GM12878 (cell line): ENCODE measurements at regions not wholly inside any gene's neighbourhood (a gene's known extent, or its start where the extent isn't known, plus 50 kb on each side); places are given as distances from the start of the nearest gene placed in this dataset.

Experiments used
- ATAC-seq: fragments of 200-7000 bp; cut with Tn5 transposase; 3 replicates; pipeline ENCODE4 v1.9.1; 2020; ENCODE audit warnings: mild to moderate bottlenecking, moderate library complexity
- BruUV-seq: library from RNA; stranded (reverse); fragments of 400-500 nt; replicated peaks from 2 replicates; lab custom pipeline; 2021; lab: Mats Ljungman, UMichigan
- CTCF ChIA-PET: fragments of 300-600 bp; sonication (Branson Sonifier 250); formaldehyde crosslinking; extraction: SDS; loops from one replicate; lab custom pipeline; 2021; ENCODE audit warnings: inconsistent platforms; lab: Yijun Ruan, JAX
- POLR2A ChIA-PET: fragments of 350-600 bp; formaldehyde crosslinking; extraction: SDS; loops from one replicate; lab custom pipeline; 2021; ENCODE audit warnings: inconsistent platforms; lab: Charles Lee
- RAD21 ChIA-PET: fragments of 300-600 bp; sonication (Branson Sonifier 250); formaldehyde crosslinking; loops from one replicate; lab custom pipeline; 2023; ENCODE audit warnings: antibody characterized with exemption; ENCODE audit not compliant: unreplicated experiment; lab: Charles Lee
- SMC1A ChIA-PET: fragments of 300-600 bp; sonication (Branson Sonifier 250); formaldehyde crosslinking; loops from one replicate; lab custom pipeline; 2023; ENCODE audit not compliant: unreplicated experiment, uncharacterized antibody; lab: Charles Lee
- DNase-seq: peaks from one replicate; pipeline ENCODE4 v3.0.0-alpha.2; 2011; ENCODE audit warnings: low read depth, low spot score
- FAIRE-seq: peaks from 3 replicates; lab custom pipeline; 2011; peaks lifted over from hg19 to GRCh38; lab: Jason Lieb, UNC
- H2AFZ ChIP-seq: 2 replicates; pipeline ENCODE4 v1.6.0; 2011; ENCODE audit warnings: low read depth, low read length, control low read depth; ENCODE audit not compliant: control insufficient read depth
- H3K27ac ChIP-seq: 2 replicates; pipeline ENCODE4 v1.5.1; 2011; ENCODE audit warnings: control low read depth; ENCODE audit not compliant: control insufficient read depth, insufficient read depth
- H3K27me3 ChIP-seq, 2 experiments: replicated peaks in 1 of 2; 2 replicates each; pipeline versions ENCODE4 v1.6.0 to v1.6.1; 2011; ENCODE audit warnings: low read length in 1 of 2; ENCODE audit not compliant: control insufficient read depth in 2 of 2, insufficient read depth in 2 of 2
- H3K36me3 ChIP-seq, 2 experiments: 2 replicates each; pipeline ENCODE4 v1.5.1; 2011; ENCODE audit warnings: low read length in 1 of 2; ENCODE audit not compliant: control insufficient read depth in 2 of 2, insufficient read depth in 2 of 2
- H3K4me1 ChIP-seq: 2 replicates; pipeline ENCODE4 v1.6.1; 2011; ENCODE audit warnings: mild to moderate bottlenecking, low read length, moderate library complexity, mixed read lengths; ENCODE audit not compliant: control insufficient read depth, insufficient read depth
- H3K4me2 ChIP-seq: 2 replicates; pipeline ENCODE4 v1.6.0; 2011; ENCODE audit warnings: control low read depth; ENCODE audit not compliant: control insufficient read depth, insufficient read depth
- H3K4me3 ChIP-seq: fragments of 200-600 bp; sonication (generic); 2 replicates; pipeline ENCODE4 v1.5.1; 2016
- H3K79me2 ChIP-seq: 2 replicates; pipeline ENCODE4 v1.6.0; 2011; ENCODE audit warnings: low read length; ENCODE audit not compliant: control insufficient read depth, insufficient read depth
- H3K9ac ChIP-seq: 2 replicates; pipeline ENCODE4 v1.8.0; 2011; ENCODE audit warnings: low read length, control low read depth, mixed read lengths; ENCODE audit not compliant: control insufficient read depth, insufficient read depth
- H3K9me3 ChIP-seq: replicated peaks from 3 replicates; pipeline ENCODE4 v1.5.1; 2011; ENCODE audit warnings: mild to moderate bottlenecking, low read length; ENCODE audit not compliant: control insufficient read depth, insufficient read depth
- H4K20me1 ChIP-seq: 2 replicates; pipeline ENCODE4 v1.6.0; 2011; ENCODE audit not compliant: control insufficient read depth, insufficient read depth
- BMI1 ChIP-seq: fragments of 450-650 bp; IDR thresholded peaks from 2 replicates; pipeline ENCODE4 v1.6.1; 2016; ENCODE audit warnings: mild to moderate bottlenecking, moderate library complexity, borderline replicate concordance
- CEBPZ ChIP-seq: fragments of 150-350 bp; IDR thresholded peaks from 2 replicates; pipeline ENCODE4 v1.6.1; 2016; ENCODE audit warnings: low read depth, low read length
- EZH2 ChIP-seq: IDR thresholded peaks from 2 replicates; pipeline ENCODE4 v1.6.1; 2012; ENCODE audit warnings: low read depth, mild to moderate bottlenecking, control low read depth, inconsistent platforms, low read length, borderline replicate concordance; ENCODE audit not compliant: control insufficient read depth
- GABPA ChIP-seq: IDR thresholded peaks from 2 replicates; pipeline ENCODE4 v1.6.1; 2014; ENCODE audit warnings: antibody characterized with exemption, low read depth, mild to moderate bottlenecking, inconsistent platforms
- HSF1 ChIP-seq: fragments of 150-350 bp; IDR thresholded peaks from 2 replicates; pipeline ENCODE4 v1.6.1; 2014; ENCODE audit warnings: mild to moderate bottlenecking, low read depth, low read length
- KAT2A ChIP-seq: conservative IDR thresholded peaks from 2 replicates; pipeline ENCODE4 v1.6.1; 2011; ENCODE audit warnings: low read depth, low read length; ENCODE audit not compliant: control insufficient read depth
- MLLT1 ChIP-seq: fragments of 450-650 bp; IDR thresholded peaks from 2 replicates; pipeline ENCODE4 v1.6.1; 2016; ENCODE audit warnings: mild to moderate bottlenecking
- NR2C2 ChIP-seq: IDR thresholded peaks from 2 replicates; pipeline ENCODE4 v1.6.1; 2011; ENCODE audit warnings: borderline replicate concordance, low read depth; ENCODE audit not compliant: control insufficient read depth, insufficient read length
- RAD51 ChIP-seq: fragments of 450-650 bp; IDR thresholded peaks from 2 replicates; pipeline ENCODE4 v1.6.1; 2016; ENCODE audit warnings: moderate library complexity, mild to moderate bottlenecking, inconsistent platforms
- RB1 ChIP-seq: fragments of 450-650 bp; formaldehyde crosslinking; IDR thresholded peaks from 2 replicates; pipeline ENCODE4 v1.6.1; 2017; ENCODE audit warnings: mild to moderate bottlenecking, borderline replicate concordance
- SIN3A ChIP-seq: IDR thresholded peaks from 2 replicates; pipeline ENCODE4 v1.6.1; 2012; ENCODE audit warnings: low read depth, low read length, improper control_type of control experiment
- ZNF592 ChIP-seq: fragments of 450-650 bp; IDR thresholded peaks from 2 replicates; pipeline ENCODE4 v1.6.1; 2017; ENCODE audit warnings: mild to moderate bottlenecking, moderate library complexity
- in situ Hi-C: fragments of 300-500 bp; cut with MboI; formaldehyde crosslinking; loops from 9 replicates; pipeline ENCODE4 v1.14.3; 2018; ENCODE audit warnings: mixed read lengths
- intact Hi-C: fragments of 100-400 bp; cut with micrococcal nuclease; formaldehyde crosslinking; loops from one replicate; pipeline ENCODE4 v1.14.2; 2022; ENCODE audit not compliant: unreplicated experiment

- TF ChIP-seq KAT2A (no peak), NR2C2 (no peak), RAD51 (no peak), EZH2 (no peak), HSF1 (no peak), RB1 (no peak), BMI1 (no peak)
These were observed 197.3 kb upstream of the PMFBP1 start (continued) for GRCh38 chr16:72369274-72369673.

GRCh38 chr16:72367851-72368250, 195.9 kb upstream of the PMFBP1 start:
- RAD21 ChIA-PET, result no interaction called here
- no peak for ATAC-seq
- H3K36me3 ChIP-seq, result no peaks in the 10 kb centered on the region
- BruUV-seq, result no TSS peak
- no peak for DNase-seq
- in situ Hi-C loops, result no loop called here
- SMC1A ChIA-PET, result no interaction called here
- intact Hi-C loops, result no loop called here
- H3K79me2 ChIP-seq, result no peaks in the 10 kb centered on the region
- TF ChIP-seq RB1 (no peak), ZNF592 (no peak), SIN3A (no peak), CEBPZ (no peak), GABPA (no peak), MLLT1 (no peak)
- TF ChIP-seq, all 136 proteins: peak for 0
- H3K9me3 ChIP-seq, result peaks cover 1% of the 10 kb centered on the region
- ChIA-PET CTCF (interaction anchor here (1.0 to 1.6 kb wide), 2 partner anchors 32 to 35 kb away, joined by 3 read pairs; no protein-coding TSS in a partner anchor), POLR2A (no interaction called here)
- FAIRE-seq, result no peak
- H3K27ac ChIP-seq, result no peak overlapping the region
- no peaks in the 10 kb centered on the region for H3K27me3 ChIP-seq
- no peak overlapping the region for H2AFZ ChIP-seq
- no peak overlapping the region for H3K9ac ChIP-seq
- no peaks in the 10 kb centered on the region for H3K4me1 ChIP-seq
- no peaks in the 10 kb centered on the region for H4K20me1 ChIP-seq
- no peak overlapping the region for H3K4me3 ChIP-seq
- no peak overlapping the region for H3K4me2 ChIP-seq
